NCI-H146 treated with DMSO at 0.1 percent for 48 hours (cell line): ENCODE measurements at regions not wholly inside any gene's neighbourhood (a gene's known extent, or its start where the extent isn't known, plus 50 kb on each side); places are given as distances from the start of the nearest gene placed in this dataset.
"Not testable (repeated sequence)": the region's sequence is repeated elsewhere in the genome, so short reads cannot be mapped to it uniquely, and the experiment has no call there.

Experiments
- DNase-seq: peaks from one replicate; lab custom pipeline; 2025; ENCODE audit not compliant: unreplicated experiment; lab: John Stamatoyannopoulos, UW

- DNase-seq, result no peak
Observed at GRCh38 chr9:129547063-129547462, 73.8 kb downstream of the C9orf50 start.

- DNase-seq, result not testable (repeated sequence)
Observed at GRCh38 chr9:129545876-129546275, 75.0 kb downstream of the C9orf50 start.

- DNase-seq, result no peak
Observed at GRCh38 chr9:129544761-129545160, 76.1 kb downstream of the C9orf50 start.

- no peak for DNase-seq
Observed at GRCh38 chr9:129542741-129543140, 78.2 kb downstream of the C9orf50 start.

- no peak for DNase-seq
Observed at GRCh38 chr9:129541270-129541669, 79.6 kb downstream of the C9orf50 start.

GRCh38 chr9:129539446-129539845 lies 81.5 kb downstream of the C9orf50 start:
- no peak for DNase-seq

GRCh38 chr9:129531860-129532402 lies 89.0 kb downstream of the C9orf50 start:
- DNase-seq, result not testable (repeated sequence)

- DNase-seq, result not testable (repeated sequence)
Observed at GRCh38 chr9:129527955-129528354, 92.9 kb downstream of the C9orf50 start.

- no peak for DNase-seq
Observed at GRCh38 chr9:129525656-129526196, 95.2 kb downstream of the C9orf50 start.

GRCh38 chr9:129524582-129525270 lies 96.2 kb downstream of the C9orf50 start:
- no peak for DNase-seq

GRCh38 chr9:129523943-129524581 lies 96.8 kb downstream of the C9orf50 start:
- DNase-seq, result no peak

GRCh38 chr9:129522351-129522750 lies 98.5 kb downstream of the C9orf50 start:
- no peak for DNase-seq

- no peak for DNase-seq
Observed at GRCh38 chr9:129520082-129520481, 100.8 kb downstream of the C9orf50 start.

- DNase-seq, result no peak
Observed at GRCh38 chr9:129518074-129518473, 102.8 kb downstream of the C9orf50 start.

GRCh38 chr9:129517006-129517405 lies 103.9 kb downstream of the C9orf50 start:
- no peak for DNase-seq

GRCh38 chr9:129514891-129515290 lies 106.0 kb downstream of the C9orf50 start:
- DNase-seq, result no peak

GRCh38 chr9:129514497-129514867 lies 106.4 kb downstream of the C9orf50 start:
- no peak for DNase-seq

GRCh38 chr9:129513856-129514496 lies 106.9 kb downstream of the C9orf50 start:
- no peak for DNase-seq

- DNase-seq, result no peak
Observed at GRCh38 chr9:129513282-129513681, 107.6 kb downstream of the C9orf50 start.

- DNase-seq, result no peak
Observed at GRCh38 chr9:129511285-129511900, 109.5 kb downstream of the C9orf50 start.

GRCh38 chr9:129509533-129509928 lies 111.4 kb downstream of the C9orf50 start:
- DNase-seq, result no peak
